Heart right ventricle (tissue), 16 donors: ENCODE measurements at regions not wholly inside any gene's neighbourhood (a gene's known extent, or its start where the extent isn't known, plus 50 kb on each side); places are given as distances from the start of the nearest gene placed in this dataset.

Experiments
- ATAC-seq, 8 donors: fragments of 200-7000 bp; cut with Tn5 transposase; one replicate each; pipeline ENCODE4 v1.9.1; 2020; ENCODE audit warnings: mild to moderate bottlenecking in 8 of 8, moderate library complexity in 8 of 8, moderate number of reproducible peaks in 1 of 8
- DNase-seq, 2 donors: peaks; one replicate each; pipeline ENCODE4 v3.0.0-alpha.2; 2020
- H3K27ac ChIP-seq, 10 donors: fragments of 200-600 bp; sonication (generic) in 2 of 10; one replicate each; pipeline versions ENCODE4 v1.5.0 to v1.8.0; 2020 to 2022; ENCODE audit warnings: mild to moderate bottlenecking in 3 of 10
- H3K27me3 ChIP-seq, 7 donors: fragments of 200-600 bp; one replicate each; pipeline ENCODE4 v1.8.0; 2021 to 2022; ENCODE audit warnings: mild to moderate bottlenecking in 2 of 7
- H3K36me3 ChIP-seq, 9 donors: fragments of 200-600 bp; sonication (generic) in 1 of 9; one replicate each; pipeline versions ENCODE4 v1.5.0 to v1.8.0; 2020 to 2022; ENCODE audit warnings: mild to moderate bottlenecking in 2 of 9
- H3K4me1 ChIP-seq, 9 donors: fragments of 200-600 bp; sonication (generic) in 1 of 9; one replicate each; pipeline versions ENCODE4 v1.5.0 to v1.8.0; 2020 to 2022; ENCODE audit warnings: mild to moderate bottlenecking in 4 of 9
- H3K4me3 ChIP-seq, 10 donors: fragments of 200-600 bp; sonication (generic) in 2 of 10; one replicate each; pipeline versions ENCODE4 v1.5.0 to v1.8.0; 2020 to 2022; ENCODE audit warnings: mild to moderate bottlenecking in 7 of 10, moderate library complexity in 2 of 10
- H3K9me3 ChIP-seq, 11 donors: fragments of 200-600 bp in 10 of 11; sonication (generic) in 2 of 11; one replicate each; pipeline versions ENCODE4 v1.5.0 to v1.8.0; 2013 to 2022; ENCODE audit warnings: mild to moderate bottlenecking in 2 of 11, control low read depth in 1 of 11, moderate library complexity in 1 of 11
- WGBS, 2 donors: extraction: QIAGEN DNeasy Blood & Tissue Kit; methylation state at CpG; one replicate each; pipeline ENCODE4 v1.1.7; 2013; ENCODE audit warnings: inconsistent platforms in 1 of 2; 5-methylcytosine and 5-hydroxymethylcytosine counted together
- intact Hi-C, 10 donors: fragments of 100-400 bp; cut with DNase I; formaldehyde crosslinking; loops; one replicate each; pipeline versions ENCODE4 v1.11.1 to v1.14.2; 2022
- TF ChIP-seq, protein P1 (sequence below), 9 donors: fragments of 200-600 bp; sonication (generic) in 2 of 9; IDR thresholded peaks; one replicate each; pipeline versions ENCODE4 v1.5.0 to v1.8.0; 2021 to 2022; ENCODE audit warnings: antibody characterized with exemption in 9 of 9, mild to moderate bottlenecking in 5 of 9, moderate library complexity in 1 of 9
- donor health status: Arrhythmogenic right ventricular cardiomyopathy.
- donor health status: ischemic (EF 13 %, LVEDD 7.1; RV severe dilation, severe dysfunction).
- donor health status: healthy with polysubstance abuse.
- donor health status: DM: no; HTN: yes; CAD: no.
- donor health status: DM: no; HTN: no; CAD: no.
- donor health status: ischemic (EF 25% LVEDD 6.9; RV normal size, moderate dysfunction).
- donor health status: ischemic (EF 25% LVEDD 5.7; RV mildly dilated, moderate dysfunction).
- donor health status: healthy.
- donor health status: DM: yes; HTN: yes; CAD: no.
- donor health status: Ischemic cardiomyopathy.
- donor health status: ischemic (EF 35%, LVEDD 5.7; RV mildly dilated, moderate dysfunction).
- donor health status: nonischemic (EF 11% LVEDD 7.7; RV severe dilation, severe dysfunction).
- donor health status: DM: yes; HTN: yes; CAD: no.
- donor health status: PGD.
- donor health status: ischemic (EF 29% LVEDD 5.4; RV normal size, mild dysfunction).
- donor health status: nonischemic (EF 23%, LVEDD 6.1; RV moderate dilation, normal function).

DNA sequence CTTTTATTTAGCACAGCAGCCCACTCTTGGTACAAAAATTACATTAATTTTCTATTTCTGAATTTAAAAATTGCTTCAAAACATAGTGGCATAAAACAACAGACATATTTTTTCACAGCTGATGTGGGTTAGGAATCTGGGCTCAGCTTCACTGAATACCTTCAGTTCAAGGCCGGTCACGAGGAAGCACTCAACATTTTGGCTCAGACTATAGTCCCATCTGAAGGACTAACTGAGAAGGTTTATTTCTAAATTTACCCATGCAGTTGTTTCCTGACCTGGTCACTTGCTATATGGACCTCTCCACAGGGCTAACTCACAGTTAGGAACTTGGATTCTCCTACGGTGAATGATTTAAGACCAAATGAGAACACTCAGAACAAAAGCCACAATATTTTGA, 1230.2 kb upstream of the ADGRL3 start:
- peak in 1 of 2 donors; percentile 44 for DNase-seq
- Histone ChIP-seq H3K27me3 (no peaks in the 10 kb centered on the region), H3K9me3 (peaks cover 0 to 6% (median 0%) of the 10 kb centered on the region in 11 donors), H3K36me3 (no peaks in the 10 kb centered on the region), H3K27ac (peak overlapping the region in 2 of 10 donors; percentile 35 to 46), H3K4me3 (no peak overlapping the region), H3K4me1 (peaks cover 0 to 11% (median 0%) of the 10 kb centered on the region in 9 donors)
- 50 to 65% methylated on average over 3 of the region's 3 CpGs for WGBS, 2 donors
- ATAC-seq = peak in 6 of 8 donors; percentile 75 to 94 (median 81)
- TF ChIP-seq, protein P1, sequence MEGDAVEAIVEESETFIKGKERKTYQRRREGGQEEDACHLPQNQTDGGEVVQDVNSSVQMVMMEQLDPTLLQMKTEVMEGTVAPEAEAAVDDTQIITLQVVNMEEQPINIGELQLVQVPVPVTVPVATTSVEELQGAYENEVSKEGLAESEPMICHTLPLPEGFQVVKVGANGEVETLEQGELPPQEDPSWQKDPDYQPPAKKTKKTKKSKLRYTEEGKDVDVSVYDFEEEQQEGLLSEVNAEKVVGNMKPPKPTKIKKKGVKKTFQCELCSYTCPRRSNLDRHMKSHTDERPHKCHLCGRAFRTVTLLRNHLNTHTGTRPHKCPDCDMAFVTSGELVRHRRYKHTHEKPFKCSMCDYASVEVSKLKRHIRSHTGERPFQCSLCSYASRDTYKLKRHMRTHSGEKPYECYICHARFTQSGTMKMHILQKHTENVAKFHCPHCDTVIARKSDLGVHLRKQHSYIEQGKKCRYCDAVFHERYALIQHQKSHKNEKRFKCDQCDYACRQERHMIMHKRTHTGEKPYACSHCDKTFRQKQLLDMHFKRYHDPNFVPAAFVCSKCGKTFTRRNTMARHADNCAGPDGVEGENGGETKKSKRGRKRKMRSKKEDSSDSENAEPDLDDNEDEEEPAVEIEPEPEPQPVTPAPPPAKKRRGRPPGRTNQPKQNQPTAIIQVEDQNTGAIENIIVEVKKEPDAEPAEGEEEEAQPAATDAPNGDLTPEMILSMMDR (IDR thresholded peaks at IDR 0.05) = no peak
- intact Hi-C loops = no loop called here

DNA sequence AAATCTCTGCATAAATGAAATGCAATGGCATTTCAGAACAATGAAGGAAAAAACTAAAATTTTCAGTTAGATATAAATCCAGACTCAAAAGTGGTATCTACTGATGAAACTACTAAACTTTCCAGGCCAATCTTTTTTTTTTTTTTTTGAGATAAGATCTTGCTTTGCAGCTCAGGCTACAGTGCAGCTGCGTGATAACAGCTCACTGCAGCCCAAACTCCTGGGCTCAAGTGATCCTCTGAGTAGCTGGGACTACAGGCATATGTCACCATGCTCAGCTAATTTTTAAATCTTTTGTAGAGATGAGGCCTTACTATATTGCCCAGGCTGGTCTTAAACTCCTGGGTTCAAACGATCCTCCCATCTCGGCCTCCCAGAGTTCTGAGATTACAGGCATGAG, 1228.2 kb upstream of the ADGRL3 start:
- no peak for DNase-seq
- Histone ChIP-seq H3K27ac (no peak overlapping the region), H3K36me3 (no peaks in the 10 kb centered on the region), H3K4me1 (peaks cover 0 to 11% (median 0%) of the 10 kb centered on the region in 9 donors), H3K9me3 (peaks cover 0 to 6% (median 0%) of the 10 kb centered on the region in 11 donors), H3K4me3 (no peak overlapping the region), H3K27me3 (no peaks in the 10 kb centered on the region)
- no peak for ATAC-seq
- TF ChIP-seq, protein P1 (IDR thresholded peaks at IDR 0.05) = no peak
- intact Hi-C loops = no loop called here
- WGBS, 2 donors = 80 to 89% methylated on average over 3 of the region's 3 CpGs

DNA sequence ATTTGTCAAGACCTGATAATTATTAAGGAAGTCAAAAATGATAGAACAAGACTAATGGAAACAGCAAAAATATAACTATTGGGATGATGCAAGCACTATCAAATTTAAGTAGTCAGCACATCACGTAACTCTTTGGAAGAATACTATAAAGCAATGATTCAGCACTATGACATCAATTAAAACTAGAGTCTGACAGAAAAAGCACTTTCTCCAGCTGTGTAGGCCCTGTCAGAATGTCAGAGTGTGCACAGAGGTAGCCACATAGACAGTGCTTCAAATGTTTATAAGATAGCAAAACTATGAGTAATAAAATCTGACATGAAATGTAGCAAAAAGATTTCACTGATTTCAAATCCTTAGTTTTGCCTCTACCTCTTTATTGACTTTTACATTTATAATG, 1226.6 kb upstream of the ADGRL3 start:
- intact Hi-C loops = no loop called here
- H3K4me3 ChIP-seq = no peak overlapping the region
- no peaks in the 10 kb centered on the region for H3K27me3 ChIP-seq
- ATAC-seq (no peak), DNase-seq (no peak)
- TF ChIP-seq, protein P1 (IDR thresholded peaks at IDR 0.05) = no peak
- H3K27ac ChIP-seq = no peak overlapping the region
- 65 to 67% methylated on average over 1 of the region's 1 CpG for whole genome bisulfite sequencing, 2 donors
- H3K9me3 ChIP-seq = no peaks in the 10 kb centered on the region
- H3K4me1 ChIP-seq = peaks cover 0 to 11% (median 0%) of the 10 kb centered on the region in 9 donors
- no peaks in the 10 kb centered on the region for H3K36me3 ChIP-seq

DNA sequence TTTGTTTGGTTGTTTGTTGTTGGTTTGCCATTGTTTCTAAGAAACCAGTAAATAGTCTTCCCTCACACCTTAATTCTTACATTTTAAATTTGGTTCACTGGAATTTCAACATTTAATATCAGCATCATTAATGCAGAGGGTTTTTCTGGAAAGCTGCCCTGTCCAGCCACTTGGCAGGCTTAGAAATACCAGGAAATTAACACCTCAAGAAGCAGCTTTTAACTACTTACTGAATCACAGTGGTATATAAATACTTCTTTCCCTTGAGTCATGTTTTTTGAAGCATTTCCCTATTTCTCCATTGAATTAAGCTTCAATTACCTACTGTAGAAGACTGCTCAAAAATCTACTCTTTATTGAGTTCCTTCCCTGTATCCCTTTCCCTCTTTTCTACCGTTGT, 1221.1 kb upstream of the ADGRL3 start:
- WGBS, 2 donors = 31 to 48% methylated on average over 1 of the region's 1 CpG
- no peaks in the 10 kb centered on the region for H3K27me3 ChIP-seq
- TF ChIP-seq, protein P1 (IDR thresholded peaks at IDR 0.05) = no peak
- H3K36me3 ChIP-seq = no peaks in the 10 kb centered on the region
- no peaks in the 10 kb centered on the region for H3K9me3 ChIP-seq
- no peak overlapping the region for H3K27ac ChIP-seq
- no peak for ATAC-seq
- H3K4me3 ChIP-seq = no peak overlapping the region
- H3K4me1 ChIP-seq = no peaks in the 10 kb centered on the region
- intact Hi-C loops = no loop called here
- DNase-seq = no peak
